Liver (tissue), 8 donors: ENCODE measurements at regions not wholly inside any gene's neighbourhood (a gene's known extent, or its start where the extent isn't known, plus 50 kb on each side); places are given as distances from the start of the nearest gene placed in this dataset.

Experiments
- DNase-seq: peaks from one replicate; pipeline ENCODE4 v3.0.0-alpha.2; 2017; ENCODE audit warnings: low spot score
- H3K27ac ChIP-seq, 2 donors: one replicate each; pipeline ENCODE4 v1.7.0; 2013; ENCODE audit warnings: inconsistent platforms in 2 of 2, low read length in 2 of 2, control low read depth in 1 of 2, low read depth in 1 of 2, mild to moderate bottlenecking in 1 of 2
- H3K27me3 ChIP-seq, 4 donors: one replicate each; pipeline versions ENCODE4 v1.6.1 to v1.7.0; 2013; ENCODE audit warnings: low read length in 3 of 4, inconsistent platforms in 1 of 4, mild to moderate bottlenecking in 1 of 4, moderate library complexity in 1 of 4; ENCODE audit not compliant: control insufficient read depth in 4 of 4, insufficient read depth in 4 of 4
- H3K36me3 ChIP-seq, 4 donors: one replicate each; pipeline versions ENCODE4 v1.6.1 to v1.7.0; 2013; ENCODE audit warnings: low read length in 3 of 4, mild to moderate bottlenecking in 3 of 4, low read depth in 1 of 4, moderate library complexity in 1 of 4; ENCODE audit not compliant: control insufficient read depth in 4 of 4, insufficient read depth in 3 of 4
- H3K4me1 ChIP-seq, 4 donors: one replicate each; pipeline versions ENCODE4 v1.6.1 to v1.7.0; 2013; ENCODE audit warnings: low read length in 3 of 4, mild to moderate bottlenecking in 3 of 4, moderate library complexity in 1 of 4; ENCODE audit not compliant: control insufficient read depth in 4 of 4, insufficient read depth in 4 of 4
- H3K4me3 ChIP-seq, 3 donors: one replicate each; pipeline versions ENCODE4 v1.6.1 to v1.7.0; 2013; ENCODE audit warnings: low read length in 3 of 3, control low read depth in 1 of 3, low read depth in 1 of 3, mild to moderate bottlenecking in 1 of 3
- H3K9ac ChIP-seq, 2 donors: one replicate each; pipeline ENCODE4 v1.7.0; 2013; ENCODE audit warnings: low read length in 2 of 2, mild to moderate bottlenecking in 2 of 2, moderate library complexity in 2 of 2, control low read depth in 1 of 2, low read depth in 1 of 2
- H3K9me3 ChIP-seq, 4 donors: one replicate each; pipeline versions ENCODE4 v1.6.1 to v1.7.0; 2013; ENCODE audit warnings: low read length in 3 of 4; ENCODE audit not compliant: control insufficient read depth in 4 of 4
- ATF3 ChIP-seq: IDR thresholded peaks from 2 replicates; pipeline ENCODE4 v1.6.1; 2016; ENCODE audit warnings: antibody characterized with exemption
- CTCF ChIP-seq: fragments of 150-350 bp; IDR thresholded peaks from 2 replicates; pipeline ENCODE4 v1.5.1; 2017; ENCODE audit warnings: improper control_type of control experiment, low read depth, low read length; ENCODE audit not compliant: missing input control
- EGR1 ChIP-seq, 2 donors: IDR thresholded peaks; 2 replicates each; pipeline ENCODE4 v1.6.1; 2016 to 2018; ENCODE audit warnings: antibody characterized with exemption in 2 of 2, low read depth in 2 of 2
- FOXA1 ChIP-seq: IDR thresholded peaks from 2 replicates; pipeline ENCODE4 v1.6.1; 2016; ENCODE audit warnings: antibody characterized with exemption
- FOXA2 ChIP-seq: IDR thresholded peaks from 2 replicates; pipeline ENCODE4 v1.6.1; 2016; ENCODE audit warnings: antibody characterized with exemption
- GABPA ChIP-seq, 2 donors: IDR thresholded peaks in 1 of 2; conservative IDR thresholded peaks in 1 of 2; 2 replicates each; pipeline ENCODE4 v1.6.1; 2016; ENCODE audit warnings: antibody characterized with exemption in 2 of 2, mild to moderate bottlenecking in 1 of 2, moderate library complexity in 1 of 2
- HNF4A ChIP-seq, 2 donors: conservative IDR thresholded peaks; 2 replicates each; pipeline ENCODE4 v1.6.1; 2016; ENCODE audit warnings: antibody characterized with exemption in 2 of 2, mild to moderate bottlenecking in 2 of 2
- HNF4G ChIP-seq: IDR thresholded peaks from 2 replicates; pipeline ENCODE4 v1.6.1; 2016; ENCODE audit warnings: antibody characterized with exemption
- JUND ChIP-seq, 2 donors: IDR thresholded peaks; 2 replicates each; pipeline ENCODE4 v1.6.1; 2016; ENCODE audit warnings: antibody characterized with exemption in 2 of 2
- NR2F2 ChIP-seq: IDR thresholded peaks from 2 replicates; pipeline ENCODE4 v1.6.1; 2016; ENCODE audit warnings: antibody characterized with exemption
- RAD21 ChIP-seq, 2 donors: IDR thresholded peaks; 2 replicates each; pipeline ENCODE4 v1.6.1; 2016; ENCODE audit warnings: antibody characterized with exemption in 2 of 2, mild to moderate bottlenecking in 2 of 2
- REST ChIP-seq: IDR thresholded peaks from 2 replicates; pipeline ENCODE4 v1.6.1; 2016; ENCODE audit warnings: antibody characterized with exemption, mild to moderate bottlenecking
- RXRA ChIP-seq, 2 donors: IDR thresholded peaks; 2 replicates each; pipeline ENCODE4 v1.6.1; 2017 to 2018; ENCODE audit warnings: antibody characterized with exemption in 2 of 2, mild to moderate bottlenecking in 1 of 2
- SP1 ChIP-seq: IDR thresholded peaks from 2 replicates; pipeline ENCODE4 v1.6.1; 2018; ENCODE audit warnings: antibody characterized with exemption, mild to moderate bottlenecking
- TAF1 ChIP-seq: conservative IDR thresholded peaks from 2 replicates; pipeline ENCODE4 v1.6.1; 2016; ENCODE audit warnings: antibody characterized with exemption, mild to moderate bottlenecking
- YY1 ChIP-seq: IDR thresholded peaks from 2 replicates; pipeline ENCODE4 v1.6.1; 2016; ENCODE audit warnings: antibody characterized with exemption, mild to moderate bottlenecking
- ZBTB33 ChIP-seq: IDR thresholded peaks from 2 replicates; pipeline ENCODE4 v1.6.1; 2016; ENCODE audit warnings: antibody characterized with exemption
- WGBS: extraction: QIAGEN DNeasy Blood & Tissue Kit; methylation state at CpG from one replicate; pipeline ENCODE4 v1.1.7; 2013; 5-methylcytosine and 5-hydroxymethylcytosine counted together
- TF ChIP-seq, protein P1 (sequence below): IDR thresholded peaks from 2 replicates; pipeline ENCODE4 v1.6.1; 2016; ENCODE audit warnings: antibody characterized with exemption
- donor health status: healthy.
- donor health status: healthy.
- donor health status: healthy.
- donor health status: healthy.
- donor health status: healthy.

GRCh38 chr2:199554026-199554425, 96.3 kb upstream of the SATB2 start:
- TF ChIP-seq RXRA (IDR thresholded peaks at IDR 0.05) (no peak), ATF3 (no peak), ZBTB33 (no peak), HNF4G (no peak), FOXA2 (no peak), NR2F2 (no peak), YY1 (no peak), JUND (IDR thresholded peaks at IDR 0.05) (no peak), GABPA (IDR thresholded peaks at IDR 0.05 in 1 of 2, conservative IDR thresholded peaks at IDR 0.05 in 1 of 2) (no peak), RAD21 (IDR thresholded peaks at IDR 0.05) (no peak), SP1 (no peak)
- TF ChIP-seq, protein P1, sequence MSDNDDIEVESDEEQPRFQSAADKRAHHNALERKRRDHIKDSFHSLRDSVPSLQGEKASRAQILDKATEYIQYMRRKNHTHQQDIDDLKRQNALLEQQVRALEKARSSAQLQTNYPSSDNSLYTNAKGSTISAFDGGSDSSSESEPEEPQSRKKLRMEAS: no peak
- WGBS: 87% methylated on average over 2 of the region's 2 CpGs
- no peaks in the 10 kb centered on the region for H3K4me1 ChIP-seq
- H3K9ac ChIP-seq: no peak overlapping the region
- DNase-seq: no peak
- H3K9me3 ChIP-seq: no peaks in the 10 kb centered on the region
- no peaks in the 10 kb centered on the region for H3K36me3 ChIP-seq
- no peak overlapping the region for H3K4me3 ChIP-seq
- no peak overlapping the region for H3K27ac ChIP-seq
- H3K27me3 ChIP-seq: no peaks in the 10 kb centered on the region

GRCh38 chr2:199552141-199552540, 94.4 kb upstream of the SATB2 start:
- Histone ChIP-seq H3K4me3 (no peak overlapping the region), H3K9me3 (no peaks in the 10 kb centered on the region), H3K4me1 (no peaks in the 10 kb centered on the region), H3K9ac (no peak overlapping the region), H3K27me3 (no peaks in the 10 kb centered on the region), H3K36me3 (no peaks in the 10 kb centered on the region), H3K27ac (no peak overlapping the region)
- no peak for DNase-seq
- WGBS: 91% methylated on average over 6 of the region's 6 CpGs
- TF ChIP-seq HNF4G (no peak), HNF4A (conservative IDR thresholded peaks at IDR 0.05) (no peak), EGR1 (IDR thresholded peaks at IDR 0.05; ENCODE audit: low read depth in 2 of 2) (no peak), ATF3 (no peak), YY1 (no peak), JUND (IDR thresholded peaks at IDR 0.05) (no peak), FOXA1 (no peak), REST (no peak), TAF1 (no peak), SP1 (no peak), RXRA (IDR thresholded peaks at IDR 0.05) (no peak), FOXA2 (no peak), CTCF (no peak), RAD21 (IDR thresholded peaks at IDR 0.05) (no peak), NR2F2 (no peak), ZBTB33 (no peak), GABPA (IDR thresholded peaks at IDR 0.05 in 1 of 2, conservative IDR thresholded peaks at IDR 0.05 in 1 of 2) (no peak)
- TF ChIP-seq, protein P1: no peak
